GM04503 (cell line): ENCODE measurements at regions not wholly inside any gene's neighbourhood (a gene's known extent, or its start where the extent isn't known, plus 50 kb on each side); places are given as distances from the start of the nearest gene placed in this dataset.

Source experiments
- DNase-seq: peaks from one replicate; pipeline ENCODE4 v3.0.0-alpha.2; 2012; ENCODE audit warnings: low read depth

DNA sequence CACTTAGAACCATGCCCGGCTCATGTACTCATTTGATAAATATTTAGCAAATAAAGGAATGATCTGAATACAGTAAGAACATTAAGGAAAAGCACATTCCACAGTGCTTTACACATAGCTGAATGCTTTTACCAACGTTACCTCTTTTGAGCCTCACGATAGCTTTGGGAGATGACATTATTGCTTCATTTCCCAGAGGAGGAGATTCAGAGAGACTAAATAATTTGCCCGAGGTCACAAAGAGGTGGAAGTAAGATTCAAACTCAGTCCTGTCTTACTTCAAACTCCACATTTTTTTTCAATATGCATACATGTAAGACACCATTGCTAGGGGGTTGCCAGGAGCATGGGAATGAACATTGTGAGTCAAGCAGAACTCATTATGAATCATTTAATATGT lies 538.5 kb downstream of the BCOR start:
- DNase-seq, result peak; percentile 13

DNA sequence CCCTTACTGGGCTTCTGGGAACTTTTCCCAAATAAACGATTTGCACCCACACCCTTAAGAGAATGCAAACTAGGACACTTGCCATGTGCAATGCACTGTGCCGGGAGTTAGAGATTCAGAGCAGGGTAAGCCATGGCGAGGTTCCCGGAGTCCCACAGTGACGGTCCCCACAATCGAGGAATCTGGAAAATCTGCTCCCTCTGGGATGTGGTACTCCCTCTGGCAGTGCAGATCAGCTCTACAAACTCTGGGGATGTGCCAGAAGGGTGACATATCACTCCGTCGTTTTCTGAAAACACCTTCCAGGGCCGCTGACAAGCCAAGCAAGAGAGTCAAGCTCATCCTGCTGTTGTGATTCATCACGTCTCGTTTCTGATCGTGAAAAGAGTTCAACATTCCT lies 537.5 kb downstream of the BCOR start:
- no peak for DNase-seq

DNA sequence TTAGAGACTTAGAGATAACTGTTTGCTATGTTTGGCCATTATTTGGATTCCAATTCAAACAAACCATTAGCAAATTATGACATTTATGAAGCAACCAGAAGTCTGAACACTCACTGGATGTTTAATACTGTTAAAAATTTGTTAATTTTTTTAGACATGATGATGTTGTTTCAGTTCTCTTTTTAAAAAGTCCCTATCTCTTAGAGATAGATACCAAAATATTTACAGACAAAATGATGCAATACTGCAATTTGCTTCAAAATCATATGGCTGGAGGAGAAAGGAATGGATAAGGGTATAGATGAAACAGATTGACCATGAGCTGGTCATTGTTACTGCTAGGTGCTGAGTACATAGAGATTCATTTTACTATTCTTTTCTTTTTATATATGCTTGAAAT lies 534.6 kb downstream of the BCOR start:
- DNase-seq, result no peak

DNA sequence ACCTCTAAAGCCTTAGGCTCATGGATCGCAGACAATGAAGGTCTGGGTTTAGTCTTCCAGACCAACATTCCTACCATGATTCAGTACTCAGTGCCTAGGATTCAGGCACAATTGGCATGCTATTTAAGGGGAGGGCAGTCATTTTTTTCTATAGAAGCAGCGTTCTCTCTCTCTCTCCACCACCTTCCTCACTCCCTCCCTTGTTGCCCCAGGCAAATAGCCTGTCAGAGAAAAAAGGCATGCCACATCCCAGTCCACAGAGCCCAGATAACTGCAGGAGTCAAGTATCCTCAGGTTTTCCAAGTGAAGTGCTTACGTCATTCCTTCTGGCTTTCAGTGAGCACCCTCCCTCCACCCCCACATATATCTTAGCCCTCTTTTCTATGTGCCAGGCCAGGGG lies 533.0 kb downstream of the BCOR start:
- DNase-seq, result no peak

DNA sequence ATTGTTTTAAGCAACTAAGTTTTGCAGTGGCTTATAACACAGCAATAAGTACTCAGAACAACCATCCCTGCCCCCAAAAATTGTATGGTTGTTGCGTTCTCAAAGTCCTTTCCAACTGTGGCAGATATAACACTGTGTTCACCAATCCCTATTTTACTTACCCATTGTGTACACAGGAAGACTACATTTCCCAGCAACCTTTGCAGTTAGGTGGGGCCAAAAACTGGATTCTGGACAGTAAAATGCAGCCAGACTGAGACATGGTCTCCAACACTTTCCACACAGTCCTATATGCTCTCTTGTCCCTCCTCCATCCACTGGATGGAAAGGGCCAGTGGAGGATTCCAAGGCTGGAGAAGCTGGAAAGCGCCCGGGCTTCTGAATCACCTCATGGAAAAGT lies 523.6 kb downstream of the BCOR start:
- no peak for DNase-seq

DNA sequence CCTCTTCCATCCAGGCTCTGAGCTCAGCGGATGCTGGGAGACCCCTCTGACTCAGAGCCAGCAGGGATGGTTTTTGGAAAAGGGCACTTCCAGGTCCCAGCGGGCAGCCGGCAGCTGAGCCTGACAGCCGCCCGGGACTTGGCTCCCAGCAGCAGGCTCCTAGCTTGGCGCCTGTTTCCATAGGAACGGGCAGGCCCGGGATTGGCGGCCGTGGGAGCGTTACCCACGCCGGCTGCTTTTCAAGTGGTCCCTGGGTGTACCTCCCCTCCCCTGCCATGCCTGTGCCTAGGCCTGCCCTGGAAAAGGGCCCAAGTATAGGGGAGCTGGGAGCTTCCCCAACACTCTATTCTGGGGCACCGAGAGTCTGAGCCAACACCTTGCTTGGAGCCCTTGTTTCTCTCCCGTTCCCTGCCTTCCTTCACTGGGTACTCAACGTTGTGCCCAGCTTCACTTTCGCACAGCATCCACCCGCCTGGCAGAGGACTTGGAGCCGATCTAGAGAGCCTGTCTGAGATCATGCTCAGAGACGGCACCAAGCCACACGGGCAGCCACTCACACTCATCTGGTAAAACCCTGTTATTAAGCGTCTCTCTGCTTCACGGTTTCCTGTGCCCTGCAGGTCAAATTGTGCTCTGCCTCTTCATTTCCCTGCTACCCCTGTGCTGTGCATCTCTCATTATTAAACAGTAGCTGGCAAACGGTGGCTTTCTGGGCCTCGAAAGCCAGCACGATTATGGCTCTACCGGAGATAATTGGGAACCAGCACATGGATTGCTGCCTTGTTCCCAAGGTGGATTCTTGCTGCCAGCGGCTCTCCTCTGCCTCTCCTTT lies 521.5 kb downstream of the BCOR start:
- DNase-seq, result no peak

DNA sequence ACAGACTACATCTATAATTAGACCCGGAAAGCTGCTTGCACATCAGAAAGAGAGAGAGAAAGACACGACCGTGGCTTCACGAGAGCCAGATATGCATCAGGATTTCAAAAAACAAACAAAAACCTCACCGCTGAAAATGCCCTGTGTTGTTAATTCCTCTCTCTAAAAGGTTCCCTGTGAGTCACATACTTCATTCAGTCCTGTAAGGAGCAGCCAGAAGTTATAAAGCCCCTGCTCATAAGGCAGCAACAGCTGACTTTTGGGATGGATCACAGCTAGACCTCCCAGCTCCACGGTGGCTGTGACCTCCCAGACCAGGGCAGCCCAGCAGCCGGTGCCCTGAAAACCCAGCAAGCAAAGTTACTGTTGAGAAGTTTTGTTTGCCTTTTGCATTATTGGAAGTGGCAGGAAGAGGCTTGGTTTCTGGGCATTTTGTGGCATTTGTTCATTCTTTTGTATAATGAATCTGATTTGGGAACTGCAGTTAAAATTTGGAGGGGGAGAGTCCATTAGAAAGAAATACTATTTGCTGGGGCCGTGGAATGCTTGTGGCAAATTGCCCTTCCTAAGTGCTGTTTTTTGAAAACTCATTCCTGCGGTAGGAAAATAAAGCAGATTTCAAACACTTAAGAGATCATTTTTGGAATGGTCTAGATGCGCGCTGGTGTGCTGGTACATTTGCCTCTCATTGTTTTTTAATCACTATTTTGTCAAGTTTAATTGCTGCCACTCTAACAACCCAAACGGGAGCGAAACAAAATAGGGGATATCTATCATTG lies 520.4 kb downstream of the BCOR start:
- peak; percentile 4 for DNase-seq

DNA sequence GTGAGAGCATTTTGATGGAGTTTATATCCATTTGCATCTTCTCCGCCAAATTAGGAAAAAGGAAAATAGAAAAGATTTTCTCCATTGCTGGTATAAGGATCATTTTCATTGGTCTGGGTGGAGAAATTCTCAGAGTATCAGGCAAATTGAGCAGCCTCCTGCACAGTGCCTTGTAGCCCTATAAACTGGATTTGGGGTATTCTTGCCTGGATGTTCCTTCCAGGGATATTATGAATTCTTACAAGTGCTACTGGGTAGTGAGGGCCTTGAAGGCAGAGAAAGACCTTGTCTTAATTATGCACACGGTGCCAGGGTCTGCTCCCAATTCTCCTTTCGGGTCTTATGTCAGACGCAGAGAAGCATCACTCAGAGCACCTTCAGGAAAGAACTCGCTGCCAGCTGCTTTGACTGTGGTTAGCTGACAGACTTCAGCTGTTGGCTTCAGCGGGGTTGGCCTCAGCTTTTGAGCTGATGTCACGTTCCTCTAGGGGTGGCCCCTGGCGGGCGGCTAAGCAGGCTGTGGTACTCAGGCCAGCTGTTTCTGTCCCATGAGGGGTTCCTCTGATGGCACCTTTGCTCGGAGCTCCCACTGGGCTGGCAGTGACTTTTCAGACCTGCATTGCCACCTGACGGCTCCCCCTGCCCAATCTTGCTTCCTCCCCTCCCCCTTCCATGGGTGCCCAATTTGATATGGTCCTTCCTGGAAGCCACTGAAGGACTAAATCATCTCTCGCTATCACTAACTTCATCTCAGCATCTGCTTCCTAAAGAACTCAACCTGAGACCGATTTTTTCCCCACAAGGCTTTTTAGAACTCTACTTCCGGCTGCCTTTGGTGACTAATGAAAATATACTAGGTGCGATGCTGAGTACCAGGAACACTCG lies 519.5 kb downstream of the BCOR start:
- no peak for DNase-seq

DNA sequence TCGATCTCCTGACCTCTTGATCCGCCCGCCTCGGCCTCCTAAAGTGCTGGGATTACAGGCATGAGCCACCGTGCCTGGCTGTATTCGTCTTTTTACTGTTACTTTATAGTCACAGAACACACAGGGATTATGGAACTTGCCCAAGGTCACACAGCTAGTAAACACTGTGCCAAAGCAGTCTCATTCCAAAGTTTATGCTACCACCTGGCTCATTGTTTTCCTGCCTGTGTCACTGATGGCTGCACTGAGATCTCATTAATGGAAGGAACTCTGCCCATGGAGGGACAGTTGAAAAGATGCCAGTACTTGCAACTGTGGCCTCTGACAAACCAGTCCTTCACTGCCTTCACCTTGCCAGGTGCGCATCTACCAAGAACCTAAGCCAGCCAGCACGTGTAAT lies 517.7 kb downstream of the BCOR start:
- DNase-seq, result no peak

DNA sequence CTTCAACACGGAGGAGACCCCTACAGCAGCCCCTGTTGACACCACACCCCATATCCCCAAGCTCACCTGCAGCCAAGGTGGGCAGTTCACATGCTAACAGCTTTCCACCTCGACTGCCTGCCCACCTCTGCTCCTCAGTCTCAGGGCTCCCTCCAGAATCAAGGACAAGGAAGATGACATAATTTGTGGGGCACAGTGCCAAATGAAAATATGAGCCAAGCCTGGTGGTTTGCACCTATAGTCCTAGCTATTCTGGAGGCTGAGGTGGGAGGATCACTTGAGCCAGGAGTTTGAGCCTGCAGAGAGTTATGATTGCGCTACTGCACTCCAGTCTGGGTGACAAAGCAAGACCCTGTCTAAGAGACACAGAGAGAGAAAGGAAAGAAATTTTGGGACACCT lies 516.3 kb downstream of the BCOR start:
- no peak for DNase-seq

DNA sequence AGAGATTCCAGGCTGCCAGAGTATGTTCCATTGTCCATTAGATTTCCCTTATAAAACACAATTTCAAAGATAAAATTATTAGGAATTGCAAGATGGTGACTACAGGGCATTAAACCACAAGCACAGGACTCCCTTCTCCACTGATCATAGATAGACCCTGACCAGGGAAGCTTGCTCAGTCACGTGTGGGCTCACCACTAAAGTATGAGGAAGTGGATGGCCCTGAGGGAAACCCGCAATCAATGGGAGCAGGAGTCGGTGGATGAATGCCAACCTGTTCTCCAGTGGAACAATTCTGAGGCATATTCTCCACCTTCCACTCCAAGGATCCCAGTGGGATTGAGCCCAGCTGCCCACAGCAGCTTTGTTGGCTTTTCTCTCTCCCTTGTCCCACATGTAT lies 515.7 kb downstream of the BCOR start:
- no peak for DNase-seq

DNA sequence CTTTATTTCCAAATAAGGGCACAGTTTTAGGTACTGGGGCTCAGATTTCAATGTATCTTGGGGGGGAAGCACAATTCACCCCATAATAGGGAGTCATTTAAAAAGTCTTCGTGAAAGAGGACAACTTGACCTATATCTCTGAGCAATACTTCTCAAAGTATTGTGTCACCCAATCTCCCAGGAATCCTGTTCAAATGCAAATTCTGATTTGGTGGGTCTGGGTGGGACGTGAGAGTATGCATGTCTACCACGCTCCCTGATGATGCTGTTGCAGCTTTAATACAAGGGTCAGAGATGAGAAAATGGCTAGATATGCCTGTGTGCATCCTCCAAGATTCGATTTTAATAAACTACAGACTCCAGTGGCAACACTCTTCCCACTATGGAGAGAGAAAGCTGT lies 514.8 kb downstream of the BCOR start:
- no peak for DNase-seq

DNA sequence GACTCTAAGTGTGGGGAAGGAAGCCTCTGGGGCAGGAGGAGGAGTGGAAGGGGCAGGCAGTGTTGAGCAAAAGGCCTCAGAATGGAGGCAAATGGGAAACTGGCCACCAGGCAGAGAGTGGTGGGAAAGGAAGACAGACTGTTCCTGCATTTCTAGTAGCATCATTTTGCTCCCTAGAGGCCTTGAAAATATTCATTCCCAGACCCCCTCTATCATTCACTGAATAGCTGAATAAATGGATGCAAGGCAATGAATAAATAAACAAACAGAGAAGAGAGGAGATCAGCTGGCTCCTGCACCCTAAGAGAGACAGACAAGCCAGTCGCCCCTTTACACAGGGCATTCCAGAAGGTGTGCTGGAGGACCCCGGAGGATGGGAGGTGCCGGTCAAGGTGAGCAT lies 511.9 kb downstream of the BCOR start:
- no peak for DNase-seq

DNA sequence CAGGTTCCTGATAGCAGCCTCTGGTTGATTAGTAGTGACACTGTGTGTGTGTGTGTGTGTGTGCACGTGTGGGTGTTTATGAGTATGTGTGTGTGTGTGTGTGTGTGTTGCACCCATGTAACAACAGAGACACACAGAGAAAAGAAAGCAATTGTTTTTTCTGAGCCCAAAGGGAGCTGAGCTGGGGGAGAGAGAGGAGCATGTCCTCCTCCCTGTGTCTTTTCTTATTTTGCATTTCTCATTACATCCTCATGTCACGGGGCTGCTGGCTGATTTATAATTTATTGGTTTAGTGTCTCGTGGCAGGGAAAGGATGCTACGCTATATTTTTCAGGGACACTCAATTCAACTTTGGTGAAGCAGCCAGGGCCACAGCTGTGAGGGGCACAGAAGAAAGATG lies 511.4 kb downstream of the BCOR start:
- no peak for DNase-seq

DNA sequence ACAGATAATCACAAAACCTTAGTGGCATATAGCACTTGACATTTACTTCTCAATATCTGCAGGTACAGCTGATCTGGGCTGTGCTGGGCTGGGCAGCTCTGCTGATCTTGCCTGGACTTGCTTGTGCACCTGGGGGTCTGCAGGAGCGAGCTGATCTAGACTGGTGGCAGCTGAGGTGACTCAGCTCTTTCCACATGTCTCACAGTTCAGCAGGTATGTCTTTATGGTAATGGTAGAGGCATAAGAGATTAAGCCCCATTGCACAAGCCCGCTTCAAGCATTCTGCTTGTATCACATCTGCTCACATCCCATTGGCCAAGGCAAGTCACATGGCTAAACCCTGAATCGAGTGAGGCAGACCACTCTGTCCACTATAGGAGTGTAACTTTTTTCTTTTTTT lies 506.7 kb downstream of the BCOR start:
- no peak for DNase-seq

DNA sequence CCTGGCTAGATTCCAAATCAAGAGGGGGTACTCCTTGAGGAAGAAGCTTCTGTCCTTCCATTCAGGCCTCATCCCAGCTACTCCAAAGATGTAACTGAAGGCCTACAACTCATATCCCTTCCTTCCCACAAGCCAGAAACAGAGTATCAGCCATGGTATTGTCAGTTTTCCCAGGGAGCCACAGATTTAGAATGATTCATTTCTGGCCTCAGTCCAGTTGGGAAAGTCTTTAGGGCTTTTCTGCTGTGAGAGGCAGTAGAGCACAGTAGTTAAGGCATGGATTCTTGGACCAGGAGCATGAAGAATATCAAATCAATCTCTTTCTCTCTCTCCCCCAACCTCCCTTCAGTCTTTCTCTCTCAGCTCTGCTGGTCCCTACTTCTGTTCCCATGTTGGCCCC lies 505.0 kb downstream of the BCOR start:
- DNase-seq, result no peak

DNA sequence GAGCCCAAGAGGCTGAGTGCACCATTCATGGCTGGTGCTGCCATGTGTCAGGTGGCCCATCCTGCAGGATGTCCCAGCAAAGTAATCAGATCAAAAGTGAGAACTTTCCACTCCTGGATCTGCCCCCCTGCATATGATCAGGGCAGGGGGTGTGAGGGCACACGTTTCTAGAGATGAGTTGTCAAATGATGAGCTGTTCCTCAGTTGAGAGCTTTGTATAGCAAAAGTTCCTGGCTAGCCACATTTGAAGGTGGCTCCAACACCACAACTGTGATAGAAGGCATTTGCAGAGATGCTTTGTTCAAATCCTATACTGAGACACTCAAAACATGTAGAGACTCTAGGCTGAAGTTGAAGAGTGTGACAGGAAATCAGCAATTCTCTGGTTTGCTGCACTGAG lies 501.8 kb downstream of the BCOR start:
- DNase-seq, result no peak

DNA sequence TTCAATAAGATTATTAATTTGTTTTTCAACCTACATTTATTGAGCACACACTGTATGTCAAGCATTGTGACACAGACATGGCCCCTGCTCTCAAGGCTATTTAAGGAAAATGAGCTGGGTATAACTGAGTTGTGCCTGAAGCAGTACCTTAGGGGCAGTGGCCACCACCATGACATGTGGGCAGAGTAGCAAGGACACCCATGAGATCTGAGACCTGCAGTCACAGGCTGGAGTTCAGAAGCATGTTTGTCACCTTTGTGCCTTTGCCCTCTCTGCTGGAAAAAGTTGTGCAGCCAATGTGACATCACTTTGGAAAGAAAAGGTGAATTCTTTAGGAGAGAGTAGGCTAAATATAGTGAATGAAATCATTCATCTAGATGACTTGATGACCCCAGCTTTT lies 501.3 kb downstream of the BCOR start:
- DNase-seq, result no peak

DNA sequence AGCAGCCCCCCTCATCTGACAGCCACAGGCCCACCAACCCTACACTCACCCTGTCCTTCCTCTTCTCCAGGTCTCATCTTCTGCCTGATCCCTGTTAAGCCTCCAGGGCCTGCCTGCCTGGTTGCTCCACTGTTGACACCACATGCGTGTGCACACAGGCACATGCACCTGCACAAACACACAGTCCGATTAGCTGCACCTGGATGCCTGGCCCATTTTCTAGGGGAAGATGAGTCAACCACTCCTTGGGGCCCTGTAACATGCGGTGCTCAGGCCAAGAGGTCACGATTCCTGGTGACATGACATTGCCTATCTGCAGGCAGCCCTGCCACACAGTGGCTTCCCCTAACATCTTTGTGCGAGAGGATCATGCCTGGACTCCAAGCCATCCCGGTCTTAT lies 498.4 kb downstream of the BCOR start:
- no peak for DNase-seq

DNA sequence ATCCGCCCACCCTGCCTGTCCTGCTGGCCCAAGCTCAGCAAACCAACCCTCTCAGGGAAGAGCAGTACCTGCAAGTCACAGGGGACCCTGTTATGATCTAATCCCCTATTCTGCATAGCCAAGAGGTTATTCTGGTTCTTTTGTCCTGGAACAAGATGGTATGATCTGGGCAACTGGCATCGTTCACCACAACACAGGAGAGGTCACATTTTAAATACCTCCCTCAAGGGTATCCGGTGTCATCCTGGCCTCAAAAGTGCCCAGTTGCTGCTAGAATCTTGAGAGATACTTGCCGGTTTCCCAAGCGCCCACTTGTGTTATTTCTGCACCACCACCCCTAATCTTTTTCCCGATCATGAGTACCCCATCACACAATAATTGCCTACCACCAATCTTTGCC lies 497.5 kb downstream of the BCOR start:
- no peak for DNase-seq

DNA sequence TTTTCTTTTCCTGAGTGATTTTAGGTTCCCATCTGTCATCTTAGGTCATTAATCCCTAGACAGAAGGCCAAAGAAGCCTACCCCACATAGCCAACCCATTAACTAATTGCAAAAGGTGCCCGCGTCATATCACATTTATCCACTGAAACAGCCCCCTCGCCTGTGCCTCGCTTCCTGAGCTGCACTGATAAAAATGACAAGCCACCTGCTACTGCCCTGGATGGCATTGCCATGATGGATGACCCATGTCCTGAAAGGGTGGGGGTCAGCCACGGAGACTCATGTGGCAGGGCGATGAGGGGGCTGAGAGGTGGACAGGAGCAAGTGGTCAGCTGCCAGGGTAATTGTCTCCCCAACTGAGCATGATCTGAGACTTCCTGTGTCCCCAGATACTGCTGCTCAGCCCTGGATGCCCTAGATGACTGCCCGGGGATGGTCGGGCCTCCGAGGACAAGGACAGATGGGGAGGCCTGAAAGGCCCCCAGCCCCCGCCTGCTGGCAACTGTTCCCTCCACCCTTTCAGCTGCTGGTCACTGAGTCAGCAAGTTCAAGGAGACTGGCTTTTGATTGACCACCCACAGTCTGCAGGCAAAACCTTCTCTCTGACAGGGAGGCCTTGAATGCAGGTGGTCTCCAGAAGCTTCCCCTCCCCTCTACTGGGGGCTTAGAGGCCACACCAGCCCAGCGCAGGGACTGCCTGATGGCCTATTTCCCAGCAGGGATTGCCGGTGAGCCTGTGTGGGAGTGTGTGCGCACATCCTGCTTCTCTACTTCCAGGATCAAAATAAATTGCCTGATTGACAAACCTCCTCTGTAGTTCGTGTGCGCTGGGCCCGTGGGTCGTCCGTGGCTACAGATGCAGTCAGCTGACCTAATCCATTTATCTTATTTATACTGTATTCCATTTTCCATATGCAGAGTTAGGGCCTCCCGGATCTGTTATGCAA lies 496.3 kb downstream of the BCOR start:
- DNase-seq, result no peak

DNA sequence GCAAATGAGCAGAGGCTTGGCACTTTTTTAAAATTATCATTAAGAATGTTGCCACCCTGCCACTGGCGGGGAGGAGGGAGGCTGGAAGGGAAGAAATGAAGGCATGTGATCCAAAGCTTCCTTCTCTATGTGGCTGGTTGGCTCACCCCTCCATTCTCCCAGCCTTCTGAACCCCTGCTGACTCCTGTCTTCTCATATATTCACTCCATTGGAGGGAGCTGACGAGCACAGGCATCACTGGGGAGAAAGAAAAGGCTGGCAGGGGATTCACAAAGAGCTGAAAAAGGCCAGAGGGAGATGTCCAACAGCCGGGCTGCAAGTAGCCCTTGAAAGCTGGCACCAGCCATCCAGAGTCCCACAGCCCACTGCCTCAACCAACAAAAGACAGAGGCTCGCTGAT lies 495.6 kb downstream of the BCOR start:
- DNase-seq, result no peak
